ENCODE measurements at regions not wholly inside any gene's neighbourhood (a gene's known extent, or its start where the extent isn't known, plus 50 kb on each side); places are given as distances from the start of the nearest gene placed in this dataset.
A peak's percentile ranks its signal among the peaks of the same experiment; 100 is the strongest.
"Not testable (repeated sequence)": the region's sequence is repeated elsewhere in the genome, so short reads cannot be mapped to it uniquely, and the experiment has no call there.

DNA sequence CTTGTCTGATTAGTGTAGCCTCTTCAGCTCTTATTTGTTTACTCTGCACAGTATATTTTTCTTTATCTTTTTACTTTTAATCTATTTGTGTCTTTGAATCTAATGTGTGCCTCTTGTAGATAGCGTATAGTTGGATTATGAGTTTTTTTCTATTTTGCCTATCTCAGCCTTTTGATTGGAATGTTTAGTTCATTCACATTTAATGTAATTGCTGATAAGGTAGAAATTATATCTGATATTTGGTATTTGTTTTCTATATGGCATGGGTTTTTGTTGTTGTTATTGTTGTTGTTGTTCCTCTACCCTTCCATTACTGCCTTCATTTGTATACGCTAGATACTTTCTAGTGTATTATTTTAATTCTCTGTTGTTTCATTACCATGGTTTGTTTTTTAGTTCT, 131.7 kb upstream of the GRIK3 start:
- DNase-seq = no peak

DNA sequence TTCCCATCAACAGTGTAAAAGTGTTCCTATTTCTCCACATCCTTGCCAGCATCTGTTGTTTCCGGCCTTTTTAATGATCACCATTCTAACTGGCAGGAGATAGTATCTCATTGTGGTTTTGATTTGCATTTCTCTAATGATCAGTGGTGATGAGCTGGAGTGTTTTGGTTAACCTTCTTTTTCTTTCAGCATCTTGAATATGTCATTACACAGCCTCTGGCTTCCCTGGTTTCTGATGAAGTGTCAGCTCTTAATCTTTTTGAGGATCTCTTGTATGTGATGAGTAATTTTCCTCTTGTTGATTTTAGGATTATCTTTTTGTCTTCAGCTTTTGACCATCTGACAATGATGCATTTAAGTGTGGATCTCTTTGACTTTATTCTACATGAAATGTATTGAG, 133.2 kb upstream of the GRIK3 start:
- no peak for DNase-seq

DNA sequence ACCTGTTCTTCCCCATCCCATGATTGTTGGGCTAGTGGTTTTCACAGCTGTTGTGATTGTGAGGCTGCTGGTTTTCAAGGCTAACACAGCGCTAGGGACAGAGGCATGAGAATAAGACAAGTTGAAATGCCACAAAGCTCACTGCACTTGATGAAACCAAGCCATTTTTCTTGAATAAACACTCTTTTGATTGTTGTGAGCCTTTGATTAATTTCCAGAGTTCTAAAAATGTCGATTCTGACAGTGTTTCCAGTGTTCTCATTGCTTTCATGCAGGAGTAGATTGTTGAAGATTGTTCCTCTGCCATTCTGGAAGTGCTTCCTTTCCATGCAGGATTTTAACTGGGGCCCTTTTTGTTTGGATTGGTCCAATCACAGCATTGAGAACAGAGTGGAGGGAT, 134.9 kb upstream of the GRIK3 start:
- DNase-seq = no peak

DNA sequence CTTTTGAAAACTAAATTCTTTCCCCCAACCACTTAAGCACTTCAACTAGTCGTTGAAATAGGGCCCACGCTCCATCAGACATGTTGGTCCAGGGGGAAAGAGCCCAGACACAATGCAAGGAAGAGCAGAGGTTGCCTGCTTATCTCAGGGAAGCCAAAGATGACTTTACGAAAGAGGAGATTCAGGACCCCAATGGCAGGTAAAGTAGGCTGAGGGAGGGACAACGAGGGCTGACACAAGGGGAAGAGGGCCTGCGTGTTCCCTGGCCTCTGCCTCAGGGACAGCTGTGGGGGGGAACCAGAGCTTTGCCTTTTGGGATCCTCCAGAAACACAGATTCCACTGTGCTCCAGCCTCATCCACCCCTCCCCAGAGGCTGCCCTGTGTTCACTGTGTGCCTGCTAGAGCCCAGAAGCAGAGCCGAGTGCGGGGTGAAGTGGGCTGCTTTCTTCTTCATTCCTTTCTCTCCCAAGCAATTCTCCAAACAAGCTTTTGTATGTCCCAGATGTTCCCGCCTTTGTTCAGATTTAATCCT, 135.5 kb upstream of the GRIK3 start:
- DNase-seq = no peak

DNA sequence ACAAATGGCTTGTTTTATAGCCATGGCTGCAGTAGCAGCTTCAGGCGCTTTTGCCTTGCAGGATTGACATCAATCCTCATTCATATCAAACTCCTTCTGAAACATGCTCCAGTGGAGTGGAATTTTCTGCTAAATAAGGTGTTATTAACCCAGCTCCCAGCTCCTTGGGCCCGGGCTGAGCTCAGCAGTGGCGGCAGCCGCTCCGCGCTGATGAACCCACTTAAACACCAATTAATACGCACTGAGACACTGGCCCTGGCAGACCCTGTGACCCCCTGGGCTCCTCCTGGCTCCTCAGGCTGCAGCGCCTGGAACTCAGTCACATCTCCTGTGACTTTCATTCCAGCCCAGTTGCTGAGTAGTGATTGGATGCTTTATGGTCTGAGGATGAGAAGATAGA, 137.4 kb upstream of the GRIK3 start:
- no peak for DNase-seq

DNA sequence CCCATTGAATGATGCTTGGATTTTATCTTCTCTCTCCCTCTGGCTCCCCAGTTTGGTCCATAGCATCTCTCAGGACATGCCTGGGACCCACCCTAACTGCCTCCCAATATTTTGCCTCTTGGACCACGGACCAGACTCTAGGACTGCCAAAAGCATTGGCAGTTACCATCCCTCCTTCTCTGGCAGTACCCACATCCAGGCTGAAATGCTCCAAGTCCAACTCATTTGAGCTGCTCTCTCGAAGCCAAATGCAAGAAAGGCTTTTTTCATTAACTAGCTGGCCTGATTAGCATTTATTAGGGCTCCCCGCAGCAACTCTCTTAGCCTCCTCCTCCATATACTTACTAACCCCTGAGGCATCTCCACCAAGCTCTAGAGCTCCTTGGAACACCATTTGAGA, 140.0 kb upstream of the GRIK3 start:
- DNase-seq = no peak

DNA sequence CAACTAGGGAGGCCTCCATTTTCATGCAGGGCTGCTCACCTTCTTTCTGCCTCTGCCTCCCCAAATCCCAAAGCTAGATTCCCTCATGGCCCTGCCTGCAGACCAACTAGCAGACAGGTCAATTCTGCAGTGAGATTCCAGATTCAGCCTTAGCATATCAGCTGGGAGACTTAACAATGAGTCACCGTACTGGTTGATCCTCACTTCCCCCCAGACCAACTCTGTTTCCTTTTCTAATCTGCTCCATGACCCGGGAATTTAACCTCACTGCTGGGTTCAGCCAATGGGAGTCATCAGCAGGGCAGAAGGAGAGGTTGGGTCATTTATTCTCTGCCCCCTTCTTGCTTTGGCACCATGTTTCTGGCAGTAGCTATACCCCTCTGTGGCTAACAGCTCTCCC, 140.6 kb upstream of the GRIK3 start:
- no peak for DNase-seq

DNA sequence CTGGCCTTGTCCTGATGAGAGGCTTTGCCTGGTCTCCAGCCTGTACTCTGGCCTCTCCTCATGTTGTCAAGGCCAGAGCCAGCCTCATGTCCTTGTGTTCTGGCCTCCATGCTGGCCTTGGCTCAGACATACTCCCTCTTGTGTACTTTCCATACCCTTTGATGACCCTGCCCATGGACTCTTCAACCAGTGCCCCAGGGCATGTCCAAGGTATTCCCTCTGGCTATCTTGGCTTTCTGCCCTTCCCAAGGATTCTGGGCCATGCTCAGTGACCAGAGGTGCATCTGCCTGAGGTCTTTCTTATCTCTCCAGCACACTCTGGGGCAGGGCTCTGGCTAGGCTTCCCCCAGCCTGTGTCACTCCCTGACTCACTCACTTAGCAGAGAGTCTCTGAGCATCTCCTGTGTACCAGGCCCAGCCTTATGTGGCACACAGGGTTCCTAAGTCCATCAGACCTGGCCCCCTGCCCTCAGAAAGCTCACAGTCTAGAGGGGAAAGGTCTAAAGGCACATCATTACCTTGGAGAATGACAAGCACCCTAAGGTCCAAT, 141.4 kb upstream of the GRIK3 start:
- DNase-seq = no peak

DNA sequence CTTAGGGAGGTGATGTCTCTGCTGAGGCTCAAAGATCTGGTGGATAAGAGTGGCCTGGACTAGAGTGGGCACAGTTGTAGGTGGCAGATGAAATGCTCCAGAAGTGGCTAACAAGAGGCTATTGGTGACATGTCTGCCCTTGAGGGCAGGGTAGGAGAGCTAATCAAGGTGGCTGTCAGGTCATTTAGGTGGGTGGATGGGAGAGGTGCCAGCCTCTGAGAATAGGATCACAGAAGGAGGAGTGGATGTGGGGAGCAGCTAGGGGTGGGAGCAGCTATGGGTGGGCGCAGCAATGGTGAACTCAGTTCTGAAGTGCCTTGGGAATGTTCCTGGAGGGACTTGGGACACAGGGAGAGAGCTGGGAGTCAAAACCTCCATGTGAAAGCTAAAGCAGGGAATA, 142.0 kb upstream of the GRIK3 start:
- no peak for DNase-seq

DNA sequence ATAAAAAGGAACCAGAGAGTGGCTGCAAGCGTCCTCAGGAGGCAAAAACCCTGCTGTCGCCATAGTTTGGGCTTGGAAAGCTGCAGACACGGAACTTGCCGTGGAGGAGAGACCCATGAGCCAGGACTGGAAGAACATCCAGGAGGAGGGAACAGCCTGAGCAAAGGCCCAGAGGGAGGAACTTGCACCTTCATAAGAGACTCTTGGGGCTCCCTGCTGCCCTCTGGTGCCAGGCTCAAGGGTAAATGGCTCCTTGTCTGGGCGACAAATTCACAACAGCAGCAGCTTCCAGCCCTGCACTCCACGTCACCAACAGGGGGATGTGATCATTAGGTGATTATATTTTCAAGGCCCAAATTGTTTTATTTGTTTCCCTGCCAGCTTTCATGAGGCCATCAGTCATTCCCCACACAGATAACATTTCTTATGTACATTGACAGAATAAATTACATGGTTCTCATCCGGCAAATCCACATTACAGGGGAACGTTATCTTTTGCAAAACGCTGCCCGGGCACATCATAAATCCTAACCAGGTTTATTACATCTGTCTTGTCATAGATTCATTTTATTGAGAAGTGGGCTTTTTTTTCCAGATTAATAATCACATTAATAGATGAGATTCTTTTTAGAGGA, 143.0 kb upstream of the GRIK3 start:
- peak; percentile 16 for DNase-seq

DNA sequence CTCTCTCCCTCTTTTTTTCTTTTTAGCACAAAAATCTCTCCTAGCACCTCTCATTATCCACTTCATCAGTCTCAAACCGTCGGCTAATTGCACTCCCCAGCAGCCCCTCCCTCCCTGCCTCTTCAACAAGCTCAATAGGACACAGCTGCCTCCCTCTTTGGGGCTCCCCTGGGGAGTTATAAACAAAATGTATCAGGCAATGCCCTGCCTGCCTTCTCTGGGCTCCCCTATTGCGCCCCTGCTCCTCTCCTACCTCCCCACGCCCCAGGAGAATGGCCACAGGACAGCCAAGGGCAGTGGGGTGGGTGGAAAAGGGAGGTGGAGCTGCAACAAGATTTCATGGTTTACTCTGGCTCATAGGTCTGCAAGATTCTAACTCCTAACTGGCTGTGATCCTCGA, 147.1 kb upstream of the GRIK3 start:
- DNase-seq = no peak

DNA sequence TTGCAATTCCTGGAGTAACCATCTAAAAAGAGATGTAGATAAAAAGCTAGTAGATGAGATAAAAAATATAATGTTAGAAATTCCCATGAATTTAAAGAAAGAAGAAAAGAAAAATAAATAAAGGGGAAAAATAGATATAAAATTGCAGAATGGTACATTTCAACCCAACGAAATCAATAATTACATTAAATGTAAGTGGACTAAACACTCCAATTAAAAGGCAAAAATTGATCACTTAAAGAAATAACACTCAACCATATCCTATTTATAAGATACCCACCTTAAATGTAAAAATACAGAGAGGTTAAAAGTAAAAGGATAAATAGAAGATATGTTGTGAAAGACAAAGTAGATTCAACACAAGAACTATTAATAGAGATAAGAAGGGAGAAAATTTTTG, 150.5 kb upstream of the GRIK3 start:
- DNase-seq = no peak

DNA sequence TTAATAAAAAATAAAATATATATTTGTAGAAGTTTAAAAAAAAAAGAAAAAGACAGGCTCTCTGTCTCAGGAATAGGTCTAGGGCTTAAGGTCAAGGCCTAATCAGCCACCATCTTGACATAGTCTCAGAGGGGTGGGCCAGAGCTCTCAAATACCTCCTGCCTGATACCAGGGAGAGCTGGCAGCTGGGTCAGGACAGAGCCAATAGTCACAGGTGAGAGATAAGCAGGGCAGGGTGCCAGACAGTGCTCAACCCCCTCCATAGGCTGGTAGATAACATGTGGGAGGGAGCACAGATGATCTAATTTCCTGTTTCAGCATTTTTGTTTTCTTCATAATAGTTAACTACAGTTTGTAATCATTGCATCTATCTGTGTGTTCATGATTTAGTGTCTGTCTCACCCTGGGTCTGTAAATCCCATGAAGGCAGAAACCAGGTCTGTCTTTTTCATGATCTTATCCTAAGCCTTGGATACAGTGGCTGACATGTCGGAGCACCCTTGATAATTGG, 152.0 kb upstream of the GRIK3 start:
- DNase-seq = no peak

DNA sequence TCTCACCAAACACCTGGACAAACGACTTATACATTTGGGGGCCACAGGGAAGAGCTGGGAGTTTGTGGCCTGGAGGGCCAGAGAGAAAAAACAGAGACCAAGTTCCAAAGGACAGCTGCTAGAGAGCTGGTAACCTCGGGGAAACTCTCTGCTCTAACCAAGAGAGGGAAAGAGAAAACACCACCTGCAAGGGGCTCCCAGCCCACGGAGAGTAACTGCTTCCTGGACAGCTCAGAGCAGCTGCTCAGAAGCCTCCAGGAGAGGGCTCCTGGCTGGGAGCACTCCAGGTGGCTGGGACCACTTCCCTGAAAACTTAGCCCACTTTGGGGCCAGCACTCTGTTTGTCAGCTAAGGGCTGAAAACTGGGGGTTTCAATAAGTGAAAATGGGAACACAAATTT, 154.8 kb upstream of the GRIK3 start:
- no peak for DNase-seq

DNA sequence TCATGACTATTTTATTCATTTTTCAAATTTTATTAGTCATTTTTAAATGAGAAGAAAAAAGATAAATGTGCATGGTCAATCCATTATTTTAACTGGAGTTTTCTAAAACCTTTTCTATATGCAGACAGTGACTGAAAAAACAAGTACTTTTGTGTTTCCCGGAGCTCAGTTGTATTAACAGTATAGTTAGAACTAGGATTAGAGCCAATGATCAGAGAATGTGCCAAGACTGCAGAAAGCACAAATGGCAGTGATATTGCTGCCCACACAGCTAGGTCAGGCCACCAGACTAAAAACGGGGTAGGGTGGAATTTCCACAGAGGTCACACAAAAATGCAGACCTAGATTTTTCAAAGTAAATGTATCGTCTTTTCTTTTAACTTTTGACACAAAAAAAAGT, 163.1 kb upstream of the GRIK3 start:
- DNase-seq = no peak

DNA sequence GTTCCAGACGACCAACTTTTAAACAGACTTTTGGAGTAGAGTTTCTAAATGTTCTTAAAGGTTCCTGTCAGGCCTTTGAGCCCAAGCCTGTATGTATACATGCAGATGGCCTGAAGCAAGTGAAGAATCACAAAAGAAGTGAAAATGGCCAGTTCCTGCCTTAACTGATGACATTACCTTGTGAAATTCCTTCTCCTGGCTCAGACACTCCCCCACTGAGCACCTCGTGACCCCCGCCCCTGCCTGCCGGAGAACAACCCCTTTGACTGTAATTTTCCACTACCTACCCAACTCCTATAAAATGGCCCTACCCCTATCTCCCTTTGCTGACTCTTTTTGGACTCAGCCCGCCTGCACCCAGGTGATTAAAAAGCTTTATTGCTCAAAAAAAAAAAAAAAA, 180.0 kb upstream of the GRIK3 start:
- not testable (repeated sequence) for DNase-seq

DNA sequence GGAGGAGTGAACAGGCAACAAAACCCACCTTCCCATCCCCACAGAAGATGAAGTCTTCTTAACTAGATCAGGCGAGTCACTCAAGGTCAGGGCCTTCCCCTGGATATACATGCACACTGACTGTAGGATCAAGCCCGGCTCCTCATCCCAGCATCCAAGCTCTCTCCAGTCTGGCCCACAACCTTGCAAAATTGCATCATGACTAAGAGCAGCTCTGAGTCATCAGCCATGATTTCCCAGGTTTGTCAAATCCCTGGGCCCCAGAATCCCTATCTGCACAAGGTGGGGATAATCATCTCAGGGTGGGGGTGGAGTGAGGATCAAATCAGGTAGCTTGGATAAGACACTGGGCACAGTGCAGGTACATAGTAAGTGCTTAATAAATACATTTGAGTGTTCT, 199.3 kb upstream of the GRIK3 start:
- DNase-seq = no peak

DNA sequence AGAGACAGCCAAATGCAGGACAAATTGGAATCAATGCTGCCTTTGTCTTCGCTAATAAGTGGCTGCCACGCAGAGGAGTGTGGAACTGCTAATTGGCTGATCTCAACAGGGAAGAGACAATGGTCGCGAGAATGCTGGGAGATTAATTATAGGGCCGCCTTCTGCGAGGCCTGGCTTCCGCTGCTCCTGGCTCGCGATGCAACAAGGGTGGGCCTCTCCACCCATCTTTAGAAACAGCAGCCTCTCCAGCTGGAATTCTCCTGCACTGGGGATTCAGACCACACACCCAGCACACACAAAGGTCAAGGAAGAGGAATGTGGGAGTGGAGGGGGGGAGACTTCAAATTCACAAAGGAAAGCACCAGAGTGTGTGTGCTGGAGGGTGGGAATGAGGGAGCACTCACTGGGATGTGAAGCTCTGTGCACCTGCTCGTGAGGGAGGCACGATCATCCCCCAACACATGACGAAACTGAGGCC, 200.7 kb upstream of the GRIK3 start:
- no peak for DNase-seq

DNA sequence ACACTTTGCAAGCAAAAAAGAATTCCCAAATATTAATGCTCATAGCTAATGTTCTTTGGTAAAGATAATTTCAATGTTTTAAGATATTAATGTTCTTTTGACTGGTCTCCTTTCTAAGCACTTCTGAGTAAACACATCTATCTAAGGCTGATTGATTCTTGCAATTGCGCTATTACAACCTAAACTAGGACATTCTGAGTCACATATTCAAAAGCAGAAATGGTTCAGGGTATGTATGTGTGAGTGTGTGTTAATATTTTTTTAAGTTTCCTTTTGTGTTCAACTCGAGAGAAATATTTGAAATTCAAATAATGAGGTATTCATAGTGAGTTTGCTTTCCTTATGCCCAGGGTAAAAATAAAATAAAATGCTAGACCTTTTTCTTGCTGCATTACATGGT, 203.6 kb upstream of the GRIK3 start:
- no peak for DNase-seq

DNA sequence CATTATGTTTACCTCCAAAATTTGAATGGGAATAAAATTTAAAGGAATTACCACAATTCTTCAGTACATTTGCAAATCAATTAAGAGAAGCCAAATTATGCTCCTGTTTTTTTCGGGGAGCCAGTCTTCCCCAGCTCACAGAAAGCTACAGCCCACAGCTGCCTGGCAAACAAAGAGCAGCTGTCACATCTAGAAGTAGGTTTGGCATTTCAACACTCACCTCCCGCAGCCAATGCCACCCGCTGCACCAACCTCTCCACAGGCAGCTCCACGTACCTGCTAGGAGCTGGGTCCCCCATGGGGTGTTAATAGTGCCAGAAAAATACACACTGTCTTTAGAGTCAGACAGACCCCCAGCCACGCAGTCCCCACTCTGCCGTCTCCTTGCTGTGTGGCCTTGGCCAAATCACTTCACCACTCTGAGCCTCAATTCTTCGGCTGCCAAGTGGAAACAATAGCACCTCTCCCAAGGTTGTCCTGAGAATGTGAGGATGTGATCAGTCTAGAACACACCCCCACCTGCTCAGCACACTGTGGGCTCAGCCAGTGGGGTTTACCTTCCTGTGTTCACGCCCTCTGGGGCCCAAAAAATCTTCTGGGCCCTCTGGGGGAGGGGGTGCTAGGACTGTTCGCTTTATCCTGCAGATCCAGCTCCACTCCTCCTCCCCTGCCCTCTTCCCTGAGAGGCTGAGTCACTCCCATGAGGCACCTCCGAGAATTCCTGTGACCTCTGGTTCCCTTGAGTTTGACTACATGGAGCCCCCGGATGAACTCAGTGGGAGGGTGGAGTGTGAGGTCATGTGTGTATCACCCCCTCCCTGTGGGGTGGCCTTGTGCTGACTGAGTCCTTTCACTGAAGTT, 204.3 kb upstream of the GRIK3 start:
- DNase-seq = peak; percentile 2

DNA sequence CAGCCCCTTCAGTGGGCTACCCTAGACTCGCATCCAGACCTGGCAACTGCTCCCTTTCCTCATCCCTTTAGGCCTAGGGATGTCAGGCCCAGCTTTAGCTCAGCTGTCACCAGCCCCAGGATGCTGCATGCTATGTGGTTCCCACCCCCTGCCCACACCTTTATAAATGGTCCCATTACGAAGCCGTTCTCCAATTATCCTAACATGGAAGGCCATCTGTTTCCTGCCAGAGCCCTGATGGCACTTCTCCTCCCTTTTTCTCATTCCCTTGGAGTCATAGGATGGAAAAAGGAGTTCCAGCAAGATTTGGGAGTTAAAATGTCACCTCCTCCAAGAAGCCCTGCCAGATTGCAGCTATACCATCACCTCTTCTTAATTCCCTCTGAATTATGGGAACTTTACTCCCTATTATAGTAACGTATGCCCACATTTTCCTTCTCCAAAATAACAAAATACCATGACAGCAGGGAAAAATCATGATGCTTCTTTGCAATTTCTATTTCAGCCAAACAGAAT, 205.0 kb upstream of the GRIK3 start:
- DNase-seq = no peak

DNA sequence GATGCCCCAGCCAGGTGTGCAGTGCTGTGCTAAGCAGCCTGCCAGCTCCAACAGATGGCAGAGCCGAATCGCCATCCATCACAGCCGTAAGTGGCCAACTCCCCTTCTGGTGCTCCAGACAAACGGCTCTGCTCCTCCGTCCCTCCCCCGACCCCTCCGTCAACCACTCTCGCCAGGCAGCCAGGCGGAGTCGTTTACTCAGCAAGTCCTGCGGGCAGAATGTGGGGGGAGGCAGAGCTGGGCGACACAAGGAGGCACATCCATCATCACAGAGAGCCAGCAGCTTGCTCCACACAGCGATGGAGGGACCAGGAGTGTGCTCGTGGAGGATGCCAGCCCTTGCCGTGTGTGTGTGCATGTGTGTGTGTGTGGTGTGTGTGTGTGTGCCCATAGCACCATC, 206.6 kb upstream of the GRIK3 start:
- DNase-seq = no peak

DNA sequence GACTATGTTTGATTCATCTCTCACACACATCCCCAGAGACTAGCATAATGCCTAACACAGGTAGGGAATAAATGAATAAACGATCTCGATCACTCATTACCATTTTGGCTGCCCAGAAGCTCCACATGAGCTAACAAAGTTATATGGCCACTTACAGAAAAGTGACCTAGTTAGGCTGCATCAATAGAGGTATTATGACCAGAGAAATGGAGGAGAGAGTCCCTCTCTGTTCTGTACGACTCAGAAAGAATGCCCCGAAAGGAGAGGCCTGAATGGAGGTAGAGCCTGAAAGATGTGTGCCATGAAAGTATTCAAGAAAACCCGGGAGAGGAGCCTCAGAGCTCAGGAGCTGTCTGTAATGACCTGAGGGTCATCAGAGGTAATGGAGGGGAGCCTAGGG, 208.2 kb upstream of the GRIK3 start:
- no peak for DNase-seq
